Keratinocyte (primary cell): ENCODE measurements at regions not wholly inside any gene's neighbourhood (a gene's known extent, or its start where the extent isn't known, plus 50 kb on each side); places are given as distances from the start of the nearest gene placed in this dataset.

Experiments used
- DNase-seq: peaks from one replicate; pipeline ENCODE4 v3.0.0-alpha.2; 2011; ENCODE audit warnings: low read depth, missing footprints, low spot score
- FAIRE-seq: peaks from 2 replicates; lab custom pipeline; 2011; peaks lifted over from hg19 to GRCh38; lab: Jason Lieb, UNC
- H2AFZ ChIP-seq: 2 replicates; pipeline ENCODE4 v1.6.0; 2012; ENCODE audit warnings: low read length, control low read depth, inconsistent platforms; ENCODE audit not compliant: control insufficient read depth
- H3K27ac ChIP-seq: 2 replicates; pipeline ENCODE4 v1.5.1; 2011; ENCODE audit warnings: low read length; ENCODE audit not compliant: control insufficient read depth, insufficient read depth
- H3K27me3 ChIP-seq: 3 replicates; pipeline ENCODE4 v1.6.0; 2011; ENCODE audit warnings: low read length; ENCODE audit not compliant: control insufficient read depth, insufficient read depth; ENCODE audit errors: extremely low read depth
- H3K36me3 ChIP-seq, 2 experiments: 2 replicates in 1 of 2; 3 replicates in 1 of 2; pipeline ENCODE4 v1.5.1; 2011; ENCODE audit warnings: low read length in 2 of 2, mild to moderate bottlenecking in 1 of 2; ENCODE audit not compliant: control insufficient read depth in 2 of 2, insufficient read depth in 2 of 2; ENCODE audit errors: extremely low read depth in 1 of 2
- H3K4me1 ChIP-seq: 3 replicates; pipeline ENCODE4 v1.5.1; 2011; ENCODE audit warnings: low read length; ENCODE audit not compliant: control insufficient read depth, insufficient read depth; ENCODE audit errors: extremely low read depth
- H3K4me2 ChIP-seq: 3 replicates; pipeline ENCODE4 v1.6.0; 2011; ENCODE audit warnings: low read depth, low read length; ENCODE audit not compliant: control insufficient read depth, insufficient read depth; ENCODE audit errors: extremely low read depth
- H3K4me3 ChIP-seq, 3 experiments: fragments of 200-600 bp in 1 of 3; sonication (generic) in 1 of 3; 2 replicates in 2 of 3; 3 replicates in 1 of 3; pipeline ENCODE4 v1.5.1; 2011 to 2016; ENCODE audit warnings: low read length in 3 of 3, mild to moderate bottlenecking in 3 of 3, control low read depth in 2 of 3, inconsistent platforms in 1 of 3, low read depth in 1 of 3, mixed read lengths in 1 of 3, mixed run types in 1 of 3, moderate library complexity in 1 of 3; ENCODE audit not compliant: control insufficient read depth in 2 of 3, insufficient read depth in 2 of 3; ENCODE audit errors: extremely low read depth in 1 of 3
- H3K79me2 ChIP-seq: 2 replicates; pipeline ENCODE4 v1.6.0; 2012; ENCODE audit warnings: low read length; ENCODE audit not compliant: control insufficient read depth, insufficient read depth
- H3K9ac ChIP-seq: 3 replicates; pipeline ENCODE4 v1.6.0; 2011; ENCODE audit warnings: low read length; ENCODE audit not compliant: control insufficient read depth, insufficient read depth; ENCODE audit errors: extremely low read depth
- H3K9me1 ChIP-seq: 3 replicates; pipeline ENCODE4 v1.6.0; 2011; ENCODE audit warnings: low read length; ENCODE audit not compliant: control insufficient read depth, insufficient read depth; ENCODE audit errors: extremely low read depth
- H3K9me3 ChIP-seq: 2 replicates; pipeline ENCODE4 v1.5.1; 2012; ENCODE audit warnings: low read depth, low read length; ENCODE audit not compliant: control insufficient read depth
- H4K20me1 ChIP-seq: 3 replicates; pipeline ENCODE4 v1.6.0; 2011; ENCODE audit warnings: low read length; ENCODE audit not compliant: control insufficient read depth, insufficient read depth; ENCODE audit errors: extremely low read depth
- EZH2 ChIP-seq: IDR thresholded peaks from one replicate; pipeline ENCODE4 v1.6.1; 2012; ENCODE audit warnings: inconsistent platforms, mild to moderate bottlenecking, low read length, moderate library complexity
- dilution Hi-C: fragments of 300-500 bp; cut with MboI; formaldehyde crosslinking; loops from one replicate; pipeline ENCODE4 v1.7.0; 2020; ENCODE audit warnings: low sequenced_read_pairs; ENCODE audit not compliant: extremely low pct_ligation_motif_present
- TF ChIP-seq, protein P1 (sequence below), 3 experiments: IDR thresholded peaks in 1 of 3; conservative IDR thresholded peaks in 1 of 3; optimal IDR thresholded peaks in 1 of 3; 2 replicates in 2 of 3; 3 replicates in 1 of 3; pipeline versions ENCODE3 to v1.5.1; 2011; ENCODE audit warnings: low read length in 3 of 3, mild to moderate bottlenecking in 3 of 3, moderate library complexity in 2 of 3, control low read depth in 1 of 3, inconsistent platforms in 1 of 3; ENCODE audit not compliant: insufficient read depth in 2 of 3; ENCODE audit errors: extremely low read depth in 1 of 3

DNA sequence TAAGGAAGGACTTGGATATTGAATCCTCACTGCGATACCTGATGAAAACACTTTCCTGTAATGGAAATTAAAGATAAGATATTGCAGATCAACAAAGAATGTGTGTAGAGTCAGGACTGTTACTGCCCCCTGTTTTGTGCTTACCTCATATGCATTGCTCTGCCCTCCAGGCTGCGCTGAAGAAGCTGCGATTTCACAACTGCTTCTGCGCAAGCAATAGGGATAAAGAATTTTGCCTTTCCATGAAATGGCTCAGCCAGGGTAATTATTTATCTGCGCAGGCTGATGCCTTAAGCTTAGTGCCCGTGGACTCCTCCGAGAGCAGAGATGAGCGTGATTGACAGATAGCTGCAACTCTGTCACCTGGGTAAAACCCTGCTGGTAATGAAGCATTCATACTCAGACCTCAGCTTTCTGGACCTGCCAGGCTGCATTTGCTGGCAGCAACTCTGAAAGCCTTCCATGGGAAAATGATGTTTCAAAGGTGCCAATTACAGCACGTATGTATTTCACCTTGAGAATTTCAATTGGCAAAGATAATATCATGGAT, 370.6 kb downstream of the SAMD5 start:
- Histone ChIP-seq H4K20me1 (no peaks in the 10 kb centered on the region), H3K4me1 (no peaks in the 10 kb centered on the region), H3K4me2 (no peak overlapping the region), H3K27me3 (no peaks in the 10 kb centered on the region), H3K9me1 (no peaks in the 10 kb centered on the region), H3K9ac (no peak overlapping the region), H3K27ac (no peak overlapping the region), H3K36me3 (no peaks in the 10 kb centered on the region), H2AFZ (no peak overlapping the region), H3K4me3 (no peak overlapping the region), H3K9me3 (no peaks in the 10 kb centered on the region), H3K79me2 (no peaks in the 10 kb centered on the region)
- TF ChIP-seq, protein P1, sequence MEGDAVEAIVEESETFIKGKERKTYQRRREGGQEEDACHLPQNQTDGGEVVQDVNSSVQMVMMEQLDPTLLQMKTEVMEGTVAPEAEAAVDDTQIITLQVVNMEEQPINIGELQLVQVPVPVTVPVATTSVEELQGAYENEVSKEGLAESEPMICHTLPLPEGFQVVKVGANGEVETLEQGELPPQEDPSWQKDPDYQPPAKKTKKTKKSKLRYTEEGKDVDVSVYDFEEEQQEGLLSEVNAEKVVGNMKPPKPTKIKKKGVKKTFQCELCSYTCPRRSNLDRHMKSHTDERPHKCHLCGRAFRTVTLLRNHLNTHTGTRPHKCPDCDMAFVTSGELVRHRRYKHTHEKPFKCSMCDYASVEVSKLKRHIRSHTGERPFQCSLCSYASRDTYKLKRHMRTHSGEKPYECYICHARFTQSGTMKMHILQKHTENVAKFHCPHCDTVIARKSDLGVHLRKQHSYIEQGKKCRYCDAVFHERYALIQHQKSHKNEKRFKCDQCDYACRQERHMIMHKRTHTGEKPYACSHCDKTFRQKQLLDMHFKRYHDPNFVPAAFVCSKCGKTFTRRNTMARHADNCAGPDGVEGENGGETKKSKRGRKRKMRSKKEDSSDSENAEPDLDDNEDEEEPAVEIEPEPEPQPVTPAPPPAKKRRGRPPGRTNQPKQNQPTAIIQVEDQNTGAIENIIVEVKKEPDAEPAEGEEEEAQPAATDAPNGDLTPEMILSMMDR (optimal IDR thresholded peaks at IDR 0.05 in 1 of 3, IDR thresholded peaks at IDR 0.05 in 1 of 3, conservative IDR thresholded peaks at IDR 0.05 in 1 of 3; ENCODE audit: extremely low read depth in 1 of 3, insufficient read depth in 2 of 3, low read length in 3 of 3), result no peak
- no peak for TF ChIP-seq EZH2
- FAIRE-seq (no peak), DNase-seq (no peak)
- dilution Hi-C loops, result no loop called here

DNA sequence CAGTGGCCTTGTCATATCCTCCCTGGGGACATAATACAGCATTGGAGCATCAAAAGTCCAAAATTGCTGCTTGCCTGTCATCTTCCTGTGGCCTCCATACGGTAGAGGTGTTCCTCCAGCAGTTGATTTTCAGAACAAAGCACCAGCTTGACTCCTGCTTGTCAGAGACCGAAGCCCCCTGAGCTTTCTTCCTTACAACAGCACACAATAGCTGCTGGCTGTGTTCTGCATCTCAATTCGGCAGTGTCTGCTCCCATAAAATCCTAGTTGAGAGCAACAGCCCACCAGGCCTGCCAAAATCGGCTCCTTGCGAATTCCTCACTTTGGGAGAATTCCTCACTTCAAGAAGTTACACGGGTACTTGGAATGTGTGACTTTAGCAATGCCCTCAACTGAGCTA, 372.9 kb downstream of the SAMD5 start:
- Histone ChIP-seq H3K27ac (no peak overlapping the region), H3K9me3 (no peaks in the 10 kb centered on the region), H3K36me3 (no peaks in the 10 kb centered on the region), H3K9me1 (no peaks in the 10 kb centered on the region), H3K27me3 (no peaks in the 10 kb centered on the region), H4K20me1 (no peaks in the 10 kb centered on the region), H3K79me2 (no peaks in the 10 kb centered on the region), H3K4me3 (no peak overlapping the region), H3K9ac (no peak overlapping the region), H2AFZ (no peak overlapping the region), H3K4me1 (no peaks in the 10 kb centered on the region), H3K4me2 (no peak overlapping the region)
- FAIRE-seq (no peak), DNase-seq (no peak)
- dilution Hi-C loops, result no loop called here
- TF ChIP-seq, protein P1 (optimal IDR thresholded peaks at IDR 0.05 in 1 of 3, IDR thresholded peaks at IDR 0.05 in 1 of 3, conservative IDR thresholded peaks at IDR 0.05 in 1 of 3; ENCODE audit: extremely low read depth in 1 of 3, insufficient read depth in 2 of 3, low read length in 3 of 3), result no peak
- TF ChIP-seq EZH2, result no peak
